Neural cell (in vitro differentiated cells): ENCODE measurements at regions not wholly inside any gene's neighbourhood (a gene's known extent, or its start where the extent isn't known, plus 50 kb on each side); places are given as distances from the start of the nearest gene placed in this dataset.

Experiments
- H2AFZ ChIP-seq: fragments of 200-600, 300-800 bp; sonication (generic), shearing (Covaris generic); 2 replicates; pipeline ENCODE4 v1.6.0; 2014; ENCODE audit warnings: low read depth, mild to moderate bottlenecking, antibody characterized with exemption, low read length, moderate library complexity
- H3F3A ChIP-seq: fragments of 200-600 bp; shearing (Covaris generic); 2 replicates; pipeline ENCODE4 v1.6.1; 2016; ENCODE audit warnings: mild to moderate bottlenecking, moderate library complexity, mixed read lengths, antibody characterized with exemption, low read length; ENCODE audit not compliant: insufficient read depth, poor library complexity, severe bottlenecking
- H3K27ac ChIP-seq: fragments of 200-600, 300-800 bp; sonication (generic), shearing (Covaris generic); 2 replicates; pipeline ENCODE4 v1.5.1; 2014; ENCODE audit warnings: mild to moderate bottlenecking, low read length, moderate library complexity
- H3K27me3 ChIP-seq: fragments of 300-800, 200-600 bp; sonication (generic), shearing (Covaris generic); 2 replicates; pipeline ENCODE4 v1.6.0; 2014; ENCODE audit warnings: mild to moderate bottlenecking, low read depth, low read length, moderate library complexity; ENCODE audit not compliant: insufficient read depth
- H3K36me3 ChIP-seq: fragments of 300-800, 200-600 bp; sonication (generic), shearing (Covaris generic); 2 replicates; pipeline ENCODE4 v1.5.1; 2014; ENCODE audit warnings: mild to moderate bottlenecking, antibody characterized with exemption, low read length, moderate library complexity; ENCODE audit not compliant: insufficient read depth
- H3K4me2 ChIP-seq: fragments of 300-800, 200-600 bp; sonication (generic), shearing (Covaris generic); 2 replicates; pipeline ENCODE4 v1.6.0; 2014; ENCODE audit warnings: mild to moderate bottlenecking, low read length
- H3K4me3 ChIP-seq: fragments of 300-800, 200-600 bp; sonication (generic), shearing (Covaris generic); 2 replicates; pipeline ENCODE4 v1.5.1; 2014; ENCODE audit warnings: mild to moderate bottlenecking, low read length, moderate library complexity
- H3K79me2 ChIP-seq: fragments of 200-600 bp; shearing (Covaris generic); replicated peaks from 2 replicates; pipeline ENCODE4 v1.6.0; 2014; ENCODE audit warnings: mild to moderate bottlenecking, low read length, moderate library complexity; ENCODE audit not compliant: insufficient read depth
- H3K9ac ChIP-seq: fragments of 300-800, 200-600 bp; sonication (generic), shearing (Covaris generic); 2 replicates; pipeline ENCODE4 v1.6.1; 2016; ENCODE audit warnings: mild to moderate bottlenecking, low read length, mixed read lengths
- H3K9me2 ChIP-seq: fragments of 200-600 bp; shearing (Covaris generic); 2 replicates; pipeline ENCODE4 v1.6.1; 2016; ENCODE audit warnings: mild to moderate bottlenecking, low read length, mixed read lengths; ENCODE audit not compliant: insufficient read depth
- H3K9me3 ChIP-seq: fragments of 200-600, 300-800 bp; sonication (generic), shearing (Covaris generic); 2 replicates; pipeline ENCODE4 v1.6.1; 2016; ENCODE audit warnings: mild to moderate bottlenecking, mixed run types, low read length, moderate library complexity, mixed read lengths
- H4K20me1 ChIP-seq: fragments of 200-600 bp; shearing (Covaris generic); 2 replicates; pipeline ENCODE4 v1.6.1; 2016; ENCODE audit warnings: mild to moderate bottlenecking, mixed run types; ENCODE audit not compliant: insufficient read depth
- EP300 ChIP-seq: fragments of 450-650 bp; conservative IDR thresholded peaks from 2 replicates; pipeline ENCODE4 v1.6.1; 2014; ENCODE audit warnings: antibody characterized with exemption, mild to moderate bottlenecking, moderate library complexity; ENCODE audit not compliant: poor library complexity, severe bottlenecking
- EZH2 ChIP-seq: fragments of 200-600, 300-800 bp; shearing (Covaris generic), sonication (generic); IDR thresholded peaks from 2 replicates; pipeline ENCODE4 v1.6.1; 2014; ENCODE audit warnings: antibody characterized with exemption, low read length, borderline replicate concordance, mild to moderate bottlenecking; ENCODE audit not compliant: insufficient read depth, poor library complexity, severe bottlenecking
- MXI1 ChIP-seq: fragments of 450-650 bp; conservative IDR thresholded peaks from 2 replicates; pipeline ENCODE4 v1.6.1; 2014; ENCODE audit warnings: antibody characterized with exemption, mild to moderate bottlenecking; ENCODE audit not compliant: poor library complexity, severe bottlenecking
- POLR2AphosphoS5 ChIP-seq: IDR thresholded peaks from 2 replicates; pipeline ENCODE4 v1.6.1; 2012
- RAD21 ChIP-seq: fragments of 450-650 bp; conservative IDR thresholded peaks from 2 replicates; pipeline ENCODE4 v1.6.1; 2014; ENCODE audit warnings: antibody characterized with exemption, mild to moderate bottlenecking, moderate library complexity
- SMC3 ChIP-seq: fragments of 450-650 bp; conservative IDR thresholded peaks from 2 replicates; pipeline ENCODE4 v1.6.1; 2014; ENCODE audit warnings: antibody characterized with exemption, mild to moderate bottlenecking, moderate library complexity; ENCODE audit not compliant: poor library complexity
- TAF1 ChIP-seq: IDR thresholded peaks from 2 replicates; pipeline ENCODE4 v1.6.1; 2012; ENCODE audit warnings: low read depth
- TF ChIP-seq, protein P1 (sequence below): fragments of 450-650 bp; IDR thresholded peaks from 2 replicates; pipeline ENCODE4 v1.5.1; 2014; ENCODE audit warnings: antibody characterized with exemption, mild to moderate bottlenecking, moderate library complexity; ENCODE audit not compliant: poor library complexity, severe bottlenecking
- TF ChIP-seq, protein P2 (sequence below): IDR thresholded peaks from 2 replicates; pipeline ENCODE4 v1.6.1; 2012; ENCODE audit warnings: borderline replicate concordance

DNA sequence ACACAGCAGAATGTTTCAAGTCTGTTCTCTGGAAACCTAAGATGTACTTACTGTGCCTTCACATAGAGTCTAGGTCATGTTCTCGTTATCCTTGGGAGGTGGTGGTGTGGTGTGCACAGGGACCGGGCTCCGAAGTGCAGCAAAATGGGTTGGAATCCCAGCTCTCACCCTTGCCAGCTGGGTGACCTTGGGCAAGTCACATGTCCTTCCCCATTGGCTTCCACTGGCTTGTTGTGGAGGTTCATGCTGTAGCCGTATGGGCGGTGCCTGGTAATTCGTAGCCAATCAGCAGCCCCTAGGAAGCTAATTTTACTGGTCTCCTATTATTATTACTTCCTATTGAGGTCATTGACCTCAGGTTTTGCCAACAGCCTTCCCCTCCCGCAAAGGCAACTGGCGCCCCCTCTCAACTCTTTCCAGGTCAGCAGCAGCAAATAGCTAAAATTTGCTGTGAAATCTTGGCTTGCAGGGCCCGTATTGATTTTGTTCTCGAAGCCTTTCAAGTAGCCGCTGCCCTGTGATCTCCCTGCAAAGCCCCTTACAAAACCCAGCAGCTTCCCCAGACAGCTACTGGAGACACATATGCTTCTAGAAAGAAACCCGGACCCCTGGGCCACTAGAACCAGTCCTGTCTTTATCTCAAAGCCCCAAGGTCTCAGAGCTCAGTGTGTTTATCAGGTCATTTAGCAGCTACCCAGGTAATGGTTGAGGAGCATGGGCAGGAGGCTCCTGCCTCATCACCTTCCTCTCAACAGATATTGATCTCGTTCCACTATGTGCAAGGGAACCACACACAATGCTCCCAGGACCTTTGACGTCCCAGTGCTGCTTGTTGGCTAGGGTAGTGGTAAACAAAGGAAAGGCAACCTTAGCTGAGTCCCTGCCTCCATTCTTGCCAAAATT is 66.5 kb upstream of the SLC1A4 start:
- H3K27me3 ChIP-seq: no peaks in the 10 kb centered on the region
- H3K79me2 ChIP-seq: no peaks in the 10 kb centered on the region
- no peak overlapping the region for H3K27ac ChIP-seq
- no peak overlapping the region for H3K4me2 ChIP-seq
- no peaks in the 10 kb centered on the region for H3K36me3 ChIP-seq
- TF ChIP-seq, protein P1, sequence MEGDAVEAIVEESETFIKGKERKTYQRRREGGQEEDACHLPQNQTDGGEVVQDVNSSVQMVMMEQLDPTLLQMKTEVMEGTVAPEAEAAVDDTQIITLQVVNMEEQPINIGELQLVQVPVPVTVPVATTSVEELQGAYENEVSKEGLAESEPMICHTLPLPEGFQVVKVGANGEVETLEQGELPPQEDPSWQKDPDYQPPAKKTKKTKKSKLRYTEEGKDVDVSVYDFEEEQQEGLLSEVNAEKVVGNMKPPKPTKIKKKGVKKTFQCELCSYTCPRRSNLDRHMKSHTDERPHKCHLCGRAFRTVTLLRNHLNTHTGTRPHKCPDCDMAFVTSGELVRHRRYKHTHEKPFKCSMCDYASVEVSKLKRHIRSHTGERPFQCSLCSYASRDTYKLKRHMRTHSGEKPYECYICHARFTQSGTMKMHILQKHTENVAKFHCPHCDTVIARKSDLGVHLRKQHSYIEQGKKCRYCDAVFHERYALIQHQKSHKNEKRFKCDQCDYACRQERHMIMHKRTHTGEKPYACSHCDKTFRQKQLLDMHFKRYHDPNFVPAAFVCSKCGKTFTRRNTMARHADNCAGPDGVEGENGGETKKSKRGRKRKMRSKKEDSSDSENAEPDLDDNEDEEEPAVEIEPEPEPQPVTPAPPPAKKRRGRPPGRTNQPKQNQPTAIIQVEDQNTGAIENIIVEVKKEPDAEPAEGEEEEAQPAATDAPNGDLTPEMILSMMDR: no peak
- TF ChIP-seq, protein P2, sequence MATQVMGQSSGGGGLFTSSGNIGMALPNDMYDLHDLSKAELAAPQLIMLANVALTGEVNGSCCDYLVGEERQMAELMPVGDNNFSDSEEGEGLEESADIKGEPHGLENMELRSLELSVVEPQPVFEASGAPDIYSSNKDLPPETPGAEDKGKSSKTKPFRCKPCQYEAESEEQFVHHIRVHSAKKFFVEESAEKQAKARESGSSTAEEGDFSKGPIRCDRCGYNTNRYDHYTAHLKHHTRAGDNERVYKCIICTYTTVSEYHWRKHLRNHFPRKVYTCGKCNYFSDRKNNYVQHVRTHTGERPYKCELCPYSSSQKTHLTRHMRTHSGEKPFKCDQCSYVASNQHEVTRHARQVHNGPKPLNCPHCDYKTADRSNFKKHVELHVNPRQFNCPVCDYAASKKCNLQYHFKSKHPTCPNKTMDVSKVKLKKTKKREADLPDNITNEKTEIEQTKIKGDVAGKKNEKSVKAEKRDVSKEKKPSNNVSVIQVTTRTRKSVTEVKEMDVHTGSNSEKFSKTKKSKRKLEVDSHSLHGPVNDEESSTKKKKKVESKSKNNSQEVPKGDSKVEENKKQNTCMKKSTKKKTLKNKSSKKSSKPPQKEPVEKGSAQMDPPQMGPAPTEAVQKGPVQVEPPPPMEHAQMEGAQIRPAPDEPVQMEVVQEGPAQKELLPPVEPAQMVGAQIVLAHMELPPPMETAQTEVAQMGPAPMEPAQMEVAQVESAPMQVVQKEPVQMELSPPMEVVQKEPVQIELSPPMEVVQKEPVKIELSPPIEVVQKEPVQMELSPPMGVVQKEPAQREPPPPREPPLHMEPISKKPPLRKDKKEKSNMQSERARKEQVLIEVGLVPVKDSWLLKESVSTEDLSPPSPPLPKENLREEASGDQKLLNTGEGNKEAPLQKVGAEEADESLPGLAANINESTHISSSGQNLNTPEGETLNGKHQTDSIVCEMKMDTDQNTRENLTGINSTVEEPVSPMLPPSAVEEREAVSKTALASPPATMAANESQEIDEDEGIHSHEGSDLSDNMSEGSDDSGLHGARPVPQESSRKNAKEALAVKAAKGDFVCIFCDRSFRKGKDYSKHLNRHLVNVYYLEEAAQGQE: no peak
- TF ChIP-seq RAD21: no peak
- TF ChIP-seq EP300: no peak
- no peak for TF ChIP-seq POLR2AphosphoS5
- TF ChIP-seq EZH2: no peak
- TF ChIP-seq TAF1: no peak
- no peak for TF ChIP-seq SMC3
- TF ChIP-seq MXI1: no peak
- H2AFZ ChIP-seq: no peak overlapping the region
- H3K4me3 ChIP-seq: no peak overlapping the region
- no peaks in the 10 kb centered on the region for H3K9me2 ChIP-seq
- no peaks in the 10 kb centered on the region for H3F3A ChIP-seq
- H3K9me3 ChIP-seq: no peaks in the 10 kb centered on the region
- no peak overlapping the region for H3K9ac ChIP-seq
- no peaks in the 10 kb centered on the region for H4K20me1 ChIP-seq

- no peaks in the 10 kb centered on the region for H3K9me3 ChIP-seq
- H3K4me2 ChIP-seq: no peak overlapping the region
- no peak overlapping the region for H3K27ac ChIP-seq
- no peaks in the 10 kb centered on the region for H3K36me3 ChIP-seq
- H4K20me1 ChIP-seq: no peaks in the 10 kb centered on the region
- H3K9ac ChIP-seq: no peak overlapping the region
- no peaks in the 10 kb centered on the region for H3K27me3 ChIP-seq
- TF ChIP-seq, protein P1: no peak
- TF ChIP-seq EP300: no peak
- TF ChIP-seq MXI1: no peak
- TF ChIP-seq, protein P2: no peak
- TF ChIP-seq RAD21: no peak
- TF ChIP-seq POLR2AphosphoS5: no peak
- TF ChIP-seq SMC3: no peak
- no peak for TF ChIP-seq TAF1
- no peak for TF ChIP-seq EZH2
- no peaks in the 10 kb centered on the region for H3K9me2 ChIP-seq
- no peak overlapping the region for H2AFZ ChIP-seq
- no peaks in the 10 kb centered on the region for H3F3A ChIP-seq
- H3K4me3 ChIP-seq: no peak overlapping the region
- no peaks in the 10 kb centered on the region for H3K79me2 ChIP-seq
Observed at GRCh38 chr2:64923385-64923710, 65.9 kb upstream of the SLC1A4 start.
